ENCODE measurements at regions not wholly inside any gene's neighbourhood (a gene's known extent, or its start where the extent isn't known, plus 50 kb on each side); places are given as distances from the start of the nearest gene placed in this dataset.

GRCh38 chr1:238324211-238324864 lies 433.6 kb upstream of the ZP4 start:
- H3K27me3 Mint-ChIP-seq (ENCODE audit: low read depth), result no peaks in the 10 kb centered on the region
- no peak overlapping the region for H3K18ac ChIP-seq (ENCODE audit: insufficient read length, low read depth, low read length)
- H3K14ac ChIP-seq (ENCODE audit: insufficient read depth, low read length), result no peak overlapping the region
- no peak overlapping the region for H4K91ac ChIP-seq (ENCODE audit: insufficient read length, low read depth, low read length)
- no CpG with 5 or more reads among the region's 9 CpGs for WGBS (ENCODE audit: extremely low coverage, insufficient read length, low lambda C conversion rate)
- H3K4me1 ChIP-seq (ENCODE audit: insufficient read depth, low read length), result no peaks in the 10 kb centered on the region
- no peak overlapping the region for H2BK5ac ChIP-seq (ENCODE audit: insufficient read length, low read length)
- H2BK12ac ChIP-seq (ENCODE audit: insufficient read length, low read depth, low read length), result no peak overlapping the region
- peaks cover 0 to 7% of the 10 kb centered on the region in 2 experiments; a peak in 2 of 4 replicates for H3K4me1 Mint-ChIP-seq
- H3K23me2 ChIP-seq (ENCODE audit: insufficient read length, low read depth, low read length, poor library complexity, severe bottlenecking), result no peaks in the 10 kb centered on the region
- H2BK120ac ChIP-seq (ENCODE audit: low read depth, low read length, poor library complexity, severe bottlenecking), result no peak overlapping the region
- H3K9me3 Mint-ChIP-seq, result peaks cover 4 to 8% of the 10 kb centered on the region in 2 experiments
- H3K27ac Mint-ChIP-seq, result no peak overlapping the region
- no peak overlapping the region for H2BK20ac ChIP-seq (ENCODE audit: low read depth, low read length, poor library complexity, severe bottlenecking)
- no peaks in the 10 kb centered on the region for H3K79me1 ChIP-seq (ENCODE audit: insufficient read depth, low read depth, low read length, poor library complexity, severe bottlenecking)
- DNase-seq, result no peak
- H3K56ac ChIP-seq (ENCODE audit: insufficient read length, low read depth, low read length), result no peak overlapping the region
- no peak overlapping the region for H3K4me2 ChIP-seq (ENCODE audit: insufficient read depth, insufficient read length, low read length)
- no peak overlapping the region for H3K23ac ChIP-seq (ENCODE audit: insufficient read length, low read depth, low read length)
- no peaks in the 10 kb centered on the region for H3K27me3 ChIP-seq (ENCODE audit: insufficient read depth, low read length)
- no peak overlapping the region for H3K9ac ChIP-seq (ENCODE audit: extremely low read depth, insufficient read length, low read length)
- no peak overlapping the region for H3K27ac ChIP-seq (ENCODE audit: insufficient read length, low read depth, low read length)
- no peak overlapping the region for H4K8ac ChIP-seq (replicated peaks; ENCODE audit: insufficient read length, low read depth, low read length)
- no peaks in the 10 kb centered on the region for H3K9me3 ChIP-seq (ENCODE audit: control insufficient read depth, low read depth, low read length)
- H3K4me3 Mint-ChIP-seq, result no peak overlapping the region
- no peak overlapping the region for H4K5ac ChIP-seq (ENCODE audit: insufficient read length, low read depth, low read length)
- no peaks in the 10 kb centered on the region for H4K20me1 ChIP-seq (ENCODE audit: control insufficient read depth, insufficient read depth, insufficient read length)
- no peak for TF ChIP-seq CTCF (conservative IDR thresholded peaks at IDR 0.05)
- H2AFZ ChIP-seq (ENCODE audit: low read length), result no peak overlapping the region
- H2AK5ac ChIP-seq (ENCODE audit: insufficient read length, low read length), result no peak overlapping the region
- no peaks in the 10 kb centered on the region for H3K79me2 ChIP-seq (ENCODE audit: insufficient read depth, low read length)
- no peak overlapping the region for H2BK15ac ChIP-seq (ENCODE audit: low read depth, low read length)
- peaks cover 6 to 15% (median 8%) of the 10 kb centered on the region in 3 experiments; a peak in 6 of 7 replicates for H3K36me3 Mint-ChIP-seq (ENCODE audit: insufficient read depth in 1 of 3, low read depth in 3 of 3)
- H3K4ac ChIP-seq (ENCODE audit: low read depth, low read length), result no peak overlapping the region
- no peak overlapping the region for H3T11ph ChIP-seq (ENCODE audit: low read length)
